B cell (primary cell): ENCODE measurements at regions not wholly inside any gene's neighbourhood (a gene's known extent, or its start where the extent isn't known, plus 50 kb on each side); places are given as distances from the start of the nearest gene placed in this dataset.

Experiments used
- ATAC-seq: fragments of 200-7000 bp; cut with Tn5 transposase; one replicate; pipeline ENCODE4 v1.10.0; 2021; ENCODE audit warnings: low read depth, mild to moderate bottlenecking, moderate number of reproducible peaks, moderate library complexity
- CTCF ChIA-PET: fragments of 350-600 bp; sonication (Branson Sonifier 250); formaldehyde crosslinking; loops from one replicate; lab custom pipeline; 2021; ENCODE audit warnings: antibody characterized with exemption, inconsistent platforms; lab: Charles Lee
- POLR2A ChIA-PET: fragments of 350-600 bp; sonication (Branson Sonifier 250); formaldehyde crosslinking; loops from one replicate; lab custom pipeline; 2021; ENCODE audit warnings: antibody characterized with exemption; lab: Charles Lee
- DNase-seq: peaks from one replicate; pipeline ENCODE4 v3.0.0; 2013
- H2AFZ ChIP-seq: 2 replicates; pipeline ENCODE4 v1.6.1; 2012; ENCODE audit warnings: mild to moderate bottlenecking, low read depth, low read length; ENCODE audit not compliant: insufficient read depth, poor library complexity, severe bottlenecking
- H3K27ac ChIP-seq, 2 donors: 1 replicate in 1 of 2; 2 replicates in 1 of 2; pipeline ENCODE4 v1.5.1; 2012 to 2013; ENCODE audit warnings: low read length in 2 of 2, mild to moderate bottlenecking in 2 of 2, moderate library complexity in 1 of 2
- H3K27me3 ChIP-seq, 4 experiments: fragments of 200-600 bp in 1 of 4; sonication (generic) in 1 of 4; replicated peaks in 1 of 4; 1 replicate in 2 of 4; 2 replicates in 2 of 4; pipeline versions ENCODE4 v1.6.1 to v1.7.0; 2013 to 2016; ENCODE audit warnings: low read length in 3 of 4, mild to moderate bottlenecking in 2 of 4, mixed read lengths in 1 of 4, moderate library complexity in 1 of 4; ENCODE audit not compliant: insufficient read depth in 4 of 4, control insufficient read depth in 3 of 4; ENCODE audit errors: control extremely low read depth in 1 of 4
- H3K36me3 ChIP-seq, 2 experiments: replicated peaks in 1 of 2; 1 replicate in 1 of 2; 2 replicates in 1 of 2; pipeline versions ENCODE4 v1.6.1 to v1.7.1; 2013; ENCODE audit warnings: low read length in 1 of 2; ENCODE audit not compliant: insufficient read depth in 2 of 2, control insufficient read depth in 1 of 2; ENCODE audit errors: control extremely low read depth in 1 of 2, extremely low read depth in 1 of 2
- H3K4me1 ChIP-seq, 2 donors: fragments of 200-600 bp in 1 of 2; sonication (generic) in 1 of 2; 1 replicate in 1 of 2; 2 replicates in 1 of 2; pipeline versions ENCODE4 v1.5.1 to v1.6.1; 2013 to 2017; ENCODE audit warnings: low read length in 2 of 2; ENCODE audit not compliant: control insufficient read depth in 2 of 2, insufficient read depth in 2 of 2
- H3K4me2 ChIP-seq: replicated peaks from 2 replicates; pipeline ENCODE3; 2012; ENCODE audit warnings: mild to moderate bottlenecking, low read depth, low read length; ENCODE audit not compliant: poor library complexity, severe bottlenecking
- H3K4me3 ChIP-seq, 5 experiments: fragments of 200-600 bp in 1 of 5; sonication (generic) in 1 of 5; 1 replicate in 3 of 5; 2 replicates in 2 of 5; pipeline versions ENCODE4 v1.5.1 to v1.7.0; 2011 to 2016; ENCODE audit warnings: low read length in 4 of 5, mild to moderate bottlenecking in 4 of 5, low read depth in 2 of 5, control low read depth in 1 of 5, moderate library complexity in 1 of 5; ENCODE audit not compliant: insufficient read depth in 1 of 5; ENCODE audit errors: control extremely low read depth in 1 of 5, extremely low read depth in 1 of 5
- H3K79me2 ChIP-seq: fragments of 200-600 bp; sonication (generic); one replicate; pipeline ENCODE4 v1.6.0; 2016; ENCODE audit warnings: low read length; ENCODE audit not compliant: control insufficient read depth, insufficient read depth
- H3K9ac ChIP-seq: fragments of 200-600 bp; sonication (generic); 2 replicates; pipeline ENCODE4 v1.6.1; 2017; ENCODE audit warnings: mild to moderate bottlenecking, low read length, moderate library complexity
- H3K9me3 ChIP-seq, 3 donors: one replicate each; pipeline versions ENCODE4 v1.6.1 to v1.7.1; 2013; ENCODE audit warnings: low read length in 2 of 3; ENCODE audit not compliant: control insufficient read depth in 2 of 3, insufficient read depth in 1 of 3; ENCODE audit errors: control extremely low read depth in 1 of 3
- H4K20me1 ChIP-seq: 2 replicates; pipeline ENCODE4 v1.6.0; 2012; ENCODE audit warnings: mild to moderate bottlenecking, low read length; ENCODE audit not compliant: insufficient read depth, control insufficient read depth, poor library complexity, severe bottlenecking
- H3K27ac Mint-ChIP-seq: one replicate; pipeline ENCODE4 v1.8.0; 2021; ENCODE audit warnings: mixed read lengths
- H3K27me3 Mint-ChIP-seq: one replicate; pipeline ENCODE4 v1.8.0; 2021; ENCODE audit warnings: mixed read lengths
- H3K4me1 Mint-ChIP-seq: one replicate; pipeline ENCODE4 v1.8.0; 2021; ENCODE audit warnings: mixed read lengths
- H3K4me3 Mint-ChIP-seq: one replicate; pipeline ENCODE4 v1.8.0; 2021; ENCODE audit warnings: mixed read lengths
- H3K9me3 Mint-ChIP-seq: one replicate; pipeline ENCODE4 v1.8.0; 2022; ENCODE audit warnings: mixed read lengths; ENCODE audit not compliant: insufficient read depth
- EZH2 ChIP-seq: IDR thresholded peaks from 2 replicates; pipeline ENCODE4 v1.6.1; 2012; ENCODE audit warnings: borderline replicate concordance, low read depth, mild to moderate bottlenecking, moderate library complexity, low read length; ENCODE audit not compliant: insufficient read depth, poor library complexity, severe bottlenecking
- WGBS: methylation state at CpG from one replicate; pipeline ENCODE4 v1.1.5; 2013; ENCODE audit warnings: missing lambda C conversion rate; ENCODE audit not compliant: insufficient coverage; 5-methylcytosine and 5-hydroxymethylcytosine counted together
- intact Hi-C: fragments of 100-400 bp; cut with micrococcal nuclease; formaldehyde crosslinking; loops from one replicate; pipeline ENCODE4 v1.10.0; 2022
- TF ChIP-seq, protein P1 (sequence below): fragments of 200-600 bp; IDR thresholded peaks from one replicate; pipeline ENCODE4 v1.8.0; 2022; ENCODE audit warnings: antibody characterized with exemption, mild to moderate bottlenecking

DNA sequence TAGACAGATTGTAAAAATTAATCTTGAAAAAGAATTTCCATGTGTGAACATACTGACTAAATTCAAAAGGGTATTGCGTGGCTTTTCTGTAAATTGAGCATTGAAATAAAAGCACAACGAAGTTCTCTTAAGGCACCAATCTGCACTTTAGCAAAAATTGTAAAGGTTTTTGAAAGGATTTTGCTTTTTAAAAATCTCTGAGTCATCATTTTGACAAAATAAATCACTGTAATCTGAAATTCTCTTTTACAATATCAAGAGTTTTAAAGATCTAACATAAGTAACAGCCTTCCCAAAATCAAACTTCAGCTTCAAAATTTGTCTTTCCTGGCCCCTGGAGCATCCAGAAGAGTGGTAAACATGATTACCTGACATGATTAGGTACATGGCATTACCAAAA, 830.9 kb upstream of the AGA start:
- H3K4me1 Mint-ChIP-seq = no peaks in the 10 kb centered on the region
- H3K27ac Mint-ChIP-seq = no peak overlapping the region
- DNase-seq (no peak), ATAC-seq (no peak)
- H3K9me3 Mint-ChIP-seq = no peaks in the 10 kb centered on the region
- no peak for TF ChIP-seq EZH2
- TF ChIP-seq, protein P1, sequence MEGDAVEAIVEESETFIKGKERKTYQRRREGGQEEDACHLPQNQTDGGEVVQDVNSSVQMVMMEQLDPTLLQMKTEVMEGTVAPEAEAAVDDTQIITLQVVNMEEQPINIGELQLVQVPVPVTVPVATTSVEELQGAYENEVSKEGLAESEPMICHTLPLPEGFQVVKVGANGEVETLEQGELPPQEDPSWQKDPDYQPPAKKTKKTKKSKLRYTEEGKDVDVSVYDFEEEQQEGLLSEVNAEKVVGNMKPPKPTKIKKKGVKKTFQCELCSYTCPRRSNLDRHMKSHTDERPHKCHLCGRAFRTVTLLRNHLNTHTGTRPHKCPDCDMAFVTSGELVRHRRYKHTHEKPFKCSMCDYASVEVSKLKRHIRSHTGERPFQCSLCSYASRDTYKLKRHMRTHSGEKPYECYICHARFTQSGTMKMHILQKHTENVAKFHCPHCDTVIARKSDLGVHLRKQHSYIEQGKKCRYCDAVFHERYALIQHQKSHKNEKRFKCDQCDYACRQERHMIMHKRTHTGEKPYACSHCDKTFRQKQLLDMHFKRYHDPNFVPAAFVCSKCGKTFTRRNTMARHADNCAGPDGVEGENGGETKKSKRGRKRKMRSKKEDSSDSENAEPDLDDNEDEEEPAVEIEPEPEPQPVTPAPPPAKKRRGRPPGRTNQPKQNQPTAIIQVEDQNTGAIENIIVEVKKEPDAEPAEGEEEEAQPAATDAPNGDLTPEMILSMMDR = no peak
- CTCF ChIA-PET = no interaction called here
- POLR2A ChIA-PET = no interaction called here
- Histone ChIP-seq H3K27ac (no peak overlapping the region), H3K36me3 (no peaks in the 10 kb centered on the region), H3K4me2 (no peak overlapping the region), H4K20me1 (no peaks in the 10 kb centered on the region), H3K4me1 (no peaks in the 10 kb centered on the region), H3K9me3 (no peaks in the 10 kb centered on the region), H3K27me3 (no peaks in the 10 kb centered on the region), H3K9ac (no peak overlapping the region), H3K4me3 (no peak overlapping the region), H3K79me2 (no peaks in the 10 kb centered on the region), H2AFZ (no peak overlapping the region)
- no peak overlapping the region for H3K4me3 Mint-ChIP-seq
- WGBS = no CpG with 5 or more reads among the region's 2 CpGs
- intact Hi-C loops = no loop called here
- H3K27me3 Mint-ChIP-seq = no peaks in the 10 kb centered on the region

DNA sequence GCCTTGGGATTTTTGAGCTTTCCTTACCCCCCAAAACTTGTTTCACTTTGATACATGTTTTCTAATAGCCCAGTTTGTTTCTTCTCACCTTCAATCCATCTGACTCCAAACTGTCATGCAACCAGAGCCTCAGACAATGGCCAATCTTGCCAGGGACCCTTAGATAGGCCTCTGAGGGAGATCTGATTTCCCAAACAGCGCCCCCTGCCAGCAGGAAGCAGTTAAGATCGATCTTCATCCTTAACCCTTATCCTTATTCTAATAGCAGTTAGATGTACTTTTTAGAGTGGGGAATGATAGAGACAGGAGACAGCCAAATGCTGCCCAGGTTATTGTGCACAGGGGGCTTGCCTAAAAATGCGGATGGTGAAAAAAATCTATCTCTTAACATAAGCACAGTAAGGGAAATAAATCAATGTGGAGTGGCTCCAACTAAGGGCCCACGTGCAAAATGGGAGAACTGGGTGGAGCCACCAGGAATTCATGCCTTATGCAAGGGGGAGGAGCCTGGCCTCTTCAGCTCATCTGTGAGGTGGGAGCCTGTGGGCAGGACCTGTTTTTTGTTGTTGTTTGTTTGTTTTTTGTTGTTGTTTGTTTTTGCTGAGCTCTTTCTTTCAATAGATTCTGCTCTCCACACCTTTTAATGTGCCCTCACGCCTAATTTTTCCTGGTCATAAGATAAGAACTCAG, 833.6 kb upstream of the AGA start:
- no peaks in the 10 kb centered on the region for H3K9me3 ChIP-seq
- Mint-ChIP-seq H3K4me3 (no peak overlapping the region), H3K27ac (no peak overlapping the region), H3K27me3 (no peaks in the 10 kb centered on the region), H3K9me3 (peaks cover 5% of the 10 kb centered on the region), H3K4me1 (no peaks in the 10 kb centered on the region)
- ChIA-PET CTCF (no interaction called here), POLR2A (no interaction called here)
- ATAC-seq = no peak
- DNase-seq = no peak
- H4K20me1 ChIP-seq = no peaks in the 10 kb centered on the region
- no peaks in the 10 kb centered on the region for H3K4me1 ChIP-seq
- 100% methylated on average over 1 of the region's 5 CpGs for WGBS
- no peak overlapping the region for H3K27ac ChIP-seq
- H3K4me2 ChIP-seq = no peak overlapping the region
- no peaks in the 10 kb centered on the region for H3K36me3 ChIP-seq
- H2AFZ ChIP-seq = no peak overlapping the region
- intact Hi-C loops = no loop called here
- TF ChIP-seq, protein P1 = no peak
- TF ChIP-seq EZH2 = no peak
- H3K79me2 ChIP-seq = no peaks in the 10 kb centered on the region
- no peak overlapping the region for H3K4me3 ChIP-seq
- no peaks in the 10 kb centered on the region for H3K27me3 ChIP-seq
- no peak overlapping the region for H3K9ac ChIP-seq
